ENCODE measurements at regions not wholly inside any gene's neighbourhood (a gene's known extent, or its start where the extent isn't known, plus 50 kb on each side); places are given as distances from the start of the nearest gene placed in this dataset.

- TF ChIP-seq CTCF (IDR thresholded peaks at IDR 0.05) (no peak), POLR2A (IDR thresholded peaks at IDR 0.05) (no peak), POLR2AphosphoS5 (IDR thresholded peaks at IDR 0.05; ENCODE audit: insufficient read depth in 1 of 2, low read depth in 1 of 2) (no peak)
Measured at GRCh38 chr10:28444031-28444430, 88.9 kb upstream of the WAC start.

All from vagina (tissue), 2 donors.